ENCODE measurements at regions not wholly inside any gene's neighbourhood (a gene's known extent, or its start where the extent isn't known, plus 50 kb on each side); places are given as distances from the start of the nearest gene placed in this dataset.

DNA sequence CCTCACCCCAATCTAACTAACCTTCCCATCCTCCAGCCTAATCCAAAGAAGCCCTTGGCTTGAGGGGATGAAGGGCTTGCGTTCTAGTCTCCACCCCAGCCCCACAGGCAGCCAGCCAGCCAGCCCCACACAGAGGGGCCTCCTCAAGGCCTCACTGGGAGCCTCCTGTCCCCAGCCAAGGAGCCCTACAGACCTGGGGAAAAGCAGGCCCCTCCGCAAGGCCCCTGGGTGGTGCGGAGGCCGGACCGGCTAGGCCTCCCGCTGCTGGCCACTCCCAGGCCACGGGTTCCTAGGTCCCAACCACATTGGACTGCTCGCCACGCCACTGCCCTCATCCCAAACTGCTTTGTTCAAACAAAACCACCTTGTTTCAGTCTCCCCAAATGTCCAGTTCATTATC lies 78.0 kb downstream of the ZIC5 start:
- no peak for DNase-seq (ENCODE audit: low spot score)

GRCh38 chr13:99892866-99893504 lies 78.6 kb downstream of the ZIC5 start:
- no peak for DNase-seq (ENCODE audit: low spot score)

DNA sequence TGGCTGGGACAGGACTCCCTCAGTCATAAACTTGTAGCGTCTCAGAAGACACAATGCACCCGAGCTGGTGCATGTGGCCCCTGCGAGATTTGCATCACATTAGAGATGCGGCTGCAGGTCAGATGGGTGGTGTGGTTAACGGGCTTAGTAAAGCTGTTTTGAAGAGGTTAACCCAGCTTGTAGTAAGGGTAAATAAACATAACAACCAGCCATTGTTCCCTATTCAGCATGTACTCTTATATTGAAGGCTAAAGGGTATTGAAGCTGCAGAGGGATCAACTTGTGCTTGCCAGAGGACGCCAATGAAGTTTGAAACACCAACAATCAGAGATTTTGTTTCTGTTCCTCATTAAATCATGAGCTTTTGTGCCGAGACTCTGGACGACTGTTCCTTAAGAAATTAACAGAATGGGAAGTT lies 79.4 kb downstream of the ZIC5 start:
- no peak for DNase-seq (ENCODE audit: low spot score)

- DNase-seq (ENCODE audit: low spot score): no peak
These were observed 84.9 kb downstream of the ZIC5 start for GRCh38 chr13:99886706-99887105.

DNA sequence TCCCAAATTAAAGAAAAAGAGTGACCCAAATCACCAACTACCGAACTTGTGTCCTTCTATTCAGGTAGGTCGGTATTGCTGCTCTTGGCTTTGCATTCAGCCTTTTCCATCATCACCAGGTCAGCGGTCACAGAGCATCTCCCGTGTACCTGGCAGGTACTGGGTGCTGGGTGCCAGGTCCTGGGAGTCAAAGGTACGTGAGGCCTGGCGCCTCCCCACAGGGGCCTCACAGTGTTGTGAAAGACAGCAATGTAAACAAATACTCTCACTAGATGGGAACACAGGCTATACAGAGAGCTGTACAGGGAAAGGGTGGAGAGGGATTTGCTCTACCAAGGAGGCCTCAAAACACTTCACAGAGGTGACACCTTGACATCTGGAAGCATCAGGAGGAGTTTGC lies 86.7 kb downstream of the ZIC5 start:
- DNase-seq (ENCODE audit: low spot score): no peak

DNA sequence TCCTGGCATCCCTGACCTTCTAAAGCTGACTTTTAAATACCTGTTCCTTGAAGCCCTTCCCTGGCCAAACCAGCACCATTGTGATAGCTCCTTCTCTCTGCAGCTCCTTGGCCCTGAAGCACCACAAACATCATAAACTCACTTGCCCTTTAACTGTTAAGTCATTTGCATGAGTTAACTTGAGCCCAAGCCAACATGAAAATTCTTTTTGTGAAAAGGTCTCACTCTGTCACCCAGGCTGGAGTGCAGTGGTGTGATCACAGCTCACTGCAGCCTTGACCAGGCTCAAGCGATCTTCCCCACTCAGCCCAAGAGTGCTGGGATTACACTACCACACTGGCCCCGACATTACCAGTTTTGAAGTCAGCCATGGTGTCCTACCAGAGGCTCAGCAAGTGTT lies 87.8 kb downstream of the ZIC5 start:
- DNase-seq (ENCODE audit: low spot score): no peak

GRCh38 chr13:99878921-99879610 lies 92.5 kb downstream of the ZIC5 start:
- DNase-seq (ENCODE audit: low spot score): no peak

GRCh38 chr13:99876651-99877050 lies 94.9 kb downstream of the ZIC5 start:
- DNase-seq (ENCODE audit: low spot score): no peak

DNA sequence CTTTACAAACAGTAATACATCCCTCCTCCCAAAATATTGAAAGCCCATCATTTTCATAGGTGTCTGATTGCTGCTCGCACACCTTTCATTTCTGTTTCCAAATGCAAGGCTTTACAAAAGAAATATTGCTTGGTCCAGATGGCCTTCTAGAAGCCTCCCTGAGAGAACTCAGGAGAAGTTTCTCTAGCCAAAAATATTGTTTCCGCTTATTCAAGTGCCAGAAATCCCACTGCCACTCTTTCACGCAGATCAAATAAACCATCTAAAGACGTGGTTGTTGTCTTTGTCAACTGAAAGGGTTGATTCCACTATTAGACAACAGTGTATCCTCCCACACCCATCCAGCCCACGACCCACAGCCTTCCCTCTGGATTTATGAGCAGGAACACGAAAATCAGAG lies 96.2 kb downstream of the ZIC5 start:
- DNase-seq (ENCODE audit: low spot score): no peak

DNA sequence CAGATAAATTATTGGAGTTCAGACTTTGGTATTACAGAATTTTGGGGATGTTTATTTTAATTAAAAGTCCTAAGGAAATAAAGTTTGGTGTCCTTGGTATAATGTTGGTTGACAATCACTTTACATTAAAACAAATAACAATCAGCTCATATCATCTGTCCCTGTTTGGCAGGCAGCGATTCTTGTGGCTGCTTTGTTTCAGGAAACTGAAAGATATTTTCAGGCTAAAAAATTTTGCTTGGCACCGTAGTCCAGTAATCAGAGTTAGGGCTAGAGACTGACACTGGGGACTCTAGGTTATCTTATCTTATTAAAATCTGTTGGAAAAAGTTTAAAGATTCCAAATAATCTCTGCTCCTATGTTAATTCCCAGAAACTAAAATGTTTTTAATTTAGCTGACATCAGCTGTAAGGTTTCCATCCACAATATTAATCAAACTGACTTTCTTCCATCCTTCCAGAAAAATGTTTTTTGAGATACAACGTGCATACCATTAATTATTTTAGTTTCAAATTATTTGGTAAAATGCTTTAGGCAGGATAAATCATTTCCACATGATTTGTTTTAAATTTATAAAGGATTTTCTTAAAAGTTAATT lies 97.6 kb downstream of the ZIC5 start:
- DNase-seq (ENCODE audit: low spot score): no peak

DNA sequence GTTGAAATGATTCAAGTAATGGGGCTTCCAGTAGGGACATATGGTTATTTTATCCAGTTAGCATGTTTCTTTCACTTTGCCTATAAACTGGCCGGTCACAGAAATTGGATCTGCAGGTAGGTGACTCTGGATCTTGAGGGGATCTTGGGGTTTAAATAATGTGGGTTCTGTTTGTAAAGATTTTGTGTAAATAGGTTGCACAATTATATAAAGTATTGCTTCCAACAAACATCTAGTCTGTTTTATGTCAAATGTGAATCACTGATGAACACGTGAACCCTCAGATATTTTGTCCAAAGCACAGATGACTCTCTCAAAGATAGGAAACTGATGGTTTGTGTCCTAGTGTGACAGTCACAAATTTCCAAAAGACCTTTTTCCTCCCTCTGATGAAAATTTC lies 98.4 kb downstream of the ZIC5 start:
- no peak for DNase-seq (ENCODE audit: low spot score)

GRCh38 chr13:99871249-99871898 lies 100.2 kb downstream of the ZIC5 start:
- DNase-seq (ENCODE audit: low spot score): no peak

DNA sequence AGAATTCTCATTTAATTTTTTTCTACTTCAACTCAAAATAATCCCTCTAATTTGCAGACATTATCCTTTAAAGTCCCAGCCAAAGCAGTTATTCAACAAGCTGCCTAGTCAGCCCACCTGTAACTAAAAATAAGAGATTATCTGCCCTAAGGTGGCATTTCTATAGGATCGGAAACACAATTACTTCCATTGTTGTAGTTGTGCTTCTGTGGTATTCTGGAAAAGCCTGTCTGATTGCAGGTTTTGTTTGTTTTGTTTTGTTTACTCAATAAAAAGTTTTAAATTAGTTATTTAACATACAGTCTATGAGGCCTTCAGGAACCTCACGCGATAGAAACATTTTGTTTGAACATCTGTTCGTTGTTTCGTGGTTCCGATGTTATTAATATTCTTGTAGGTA lies 101.0 kb downstream of the ZIC5 start:
- no peak for DNase-seq (ENCODE audit: low spot score)

DNA sequence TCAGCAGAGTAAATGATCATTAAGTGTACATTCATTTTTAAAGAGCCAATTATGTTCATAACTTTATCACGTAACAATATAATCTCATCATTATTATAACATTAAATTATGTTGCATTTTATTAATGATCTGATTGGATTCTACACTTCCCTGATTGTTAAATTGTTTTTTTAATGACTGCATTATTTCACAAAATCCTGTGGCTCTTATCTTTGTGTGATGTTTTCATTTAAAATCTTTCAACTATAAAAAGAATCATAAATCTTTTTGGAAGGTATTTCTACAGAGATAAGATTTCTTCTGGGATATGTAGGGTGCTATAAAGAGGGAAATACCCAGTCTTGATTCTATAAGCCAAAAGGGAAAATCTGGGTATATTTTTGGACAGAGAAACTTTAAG lies 101.7 kb downstream of the ZIC5 start:
- no peak for DNase-seq (ENCODE audit: low spot score)

GRCh38 chr13:99868767-99869166 lies 102.8 kb downstream of the ZIC5 start:
- DNase-seq (ENCODE audit: low spot score): no peak

DNA sequence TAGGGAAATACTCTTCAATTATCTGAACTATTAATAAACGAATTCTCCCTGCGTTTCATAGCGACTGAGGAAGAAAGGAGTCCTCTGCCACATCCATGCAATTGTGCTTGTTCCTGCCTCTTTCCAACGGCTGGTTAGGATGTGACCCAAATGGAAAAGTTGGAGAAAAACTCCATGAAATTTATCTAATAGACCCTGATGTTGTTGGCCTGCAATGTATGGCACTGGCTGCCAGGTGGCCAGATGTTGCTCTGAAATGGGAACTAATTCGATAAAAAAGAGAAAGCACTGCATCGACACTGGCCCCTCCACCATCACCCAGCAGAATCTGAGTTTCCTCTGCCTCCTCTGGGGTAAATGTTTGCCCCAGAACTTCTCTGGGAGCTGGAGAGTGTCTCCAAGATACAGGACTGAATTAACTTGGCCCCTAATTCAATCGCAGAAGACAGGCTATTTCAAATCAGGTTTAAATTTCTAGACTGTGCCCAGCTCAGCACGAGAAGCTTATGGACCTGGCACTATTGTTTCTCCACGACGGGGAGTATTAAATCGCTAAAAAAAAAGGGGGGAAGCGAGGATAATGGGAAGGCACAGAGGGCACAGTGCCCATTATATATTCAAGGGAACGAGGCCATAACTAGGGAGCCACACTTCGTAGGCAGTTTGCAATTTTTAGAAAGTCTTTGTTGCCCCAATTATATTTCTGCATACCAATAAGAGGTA lies 103.9 kb downstream of the ZIC5 start:
- DNase-seq (ENCODE audit: low spot score): no peak

DNA sequence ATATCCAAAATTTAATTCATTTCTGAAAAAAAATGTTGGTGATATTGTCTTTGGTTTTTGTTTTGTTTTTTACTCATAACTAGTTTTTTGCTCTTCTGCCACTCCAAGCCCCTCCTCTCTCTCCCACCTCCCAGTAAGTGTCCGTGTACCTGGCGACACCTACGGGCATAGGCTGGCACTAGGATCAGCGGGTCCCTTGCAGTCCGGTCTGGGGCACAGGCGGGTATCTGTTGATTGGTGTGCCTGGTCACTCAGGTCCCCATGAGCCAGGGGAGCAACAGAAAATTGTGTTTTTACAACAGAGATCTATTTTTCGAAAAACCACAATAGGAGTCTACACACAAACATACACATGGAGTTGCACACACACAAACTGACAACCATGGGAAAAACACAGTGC lies 104.8 kb downstream of the ZIC5 start:
- no peak for DNase-seq (ENCODE audit: low spot score)

- no peak for DNase-seq (ENCODE audit: low spot score)
These were observed 106.1 kb downstream of the ZIC5 start for GRCh38 chr13:99865420-99865930.

GRCh38 chr13:99864627-99864990 lies 107.0 kb downstream of the ZIC5 start:
- no peak for DNase-seq (ENCODE audit: low spot score)

DNA sequence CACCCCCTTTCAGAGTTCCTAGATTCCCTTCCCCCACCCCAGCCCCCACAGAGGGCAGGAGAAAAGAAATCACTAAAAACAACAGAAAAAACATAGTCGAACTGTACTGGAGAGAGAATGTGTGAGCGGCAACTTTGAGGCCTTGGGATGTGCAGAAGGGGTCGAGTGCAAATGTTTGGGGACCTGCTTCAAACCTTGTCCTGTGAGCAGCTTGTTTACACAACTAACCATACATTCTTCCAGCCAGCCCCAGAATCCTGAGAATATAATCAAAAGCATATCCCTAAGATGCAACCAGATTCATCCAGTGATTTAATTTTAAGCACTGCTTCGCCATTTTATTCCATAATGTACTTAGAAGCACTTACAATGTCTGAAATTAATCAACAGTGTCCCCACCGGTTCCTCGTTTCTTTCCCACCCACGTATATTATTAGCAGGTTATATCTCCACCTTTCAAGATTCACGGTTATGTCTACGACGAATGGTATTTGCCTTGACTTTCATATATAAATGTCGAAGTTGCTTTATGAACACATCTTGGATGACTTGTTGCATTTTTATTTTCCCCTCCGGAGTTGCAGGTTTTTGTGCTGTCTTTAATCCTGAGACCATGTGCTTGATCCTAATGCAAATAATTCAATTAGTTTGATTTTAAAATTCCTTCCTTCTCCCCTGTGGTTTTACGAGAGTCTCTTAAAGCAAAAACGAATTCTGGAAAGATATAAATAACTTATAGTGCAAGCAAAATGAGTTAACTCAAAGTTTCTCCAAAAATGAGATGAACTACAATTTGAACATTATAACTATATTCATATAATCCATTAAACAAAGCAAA lies 107.6 kb downstream of the ZIC5 start:
- DNase-seq (ENCODE audit: low spot score): no peak

- no peak for DNase-seq (ENCODE audit: low spot score)
These were observed 109.3 kb downstream of the ZIC5 start for GRCh38 chr13:99862244-99862643.

Measured in umbilical cord (tissue), 1 donor.